ENCODE measurements at regions not wholly inside any gene's neighbourhood (a gene's known extent, or its start where the extent isn't known, plus 50 kb on each side); places are given as distances from the start of the nearest gene placed in this dataset.

GRCh38 chr4:113849771-113850170 lies 88.2 kb upstream of the CAMK2D start:
- H3K9me3 ChIP-seq (ENCODE audit: control insufficient read depth in 4 of 4, insufficient read depth in 3 of 4, low read length in 3 of 4), result no peaks in the 10 kb centered on the region
- no peaks in the 10 kb centered on the region for H3K36me3 ChIP-seq (ENCODE audit: control insufficient read depth in 4 of 4, insufficient read depth in 4 of 4, low read length in 4 of 4)
- ATAC-seq (ENCODE audit: insufficient read depth, low FRiP score) (no peak), DNase-seq (peak; percentile 93 to 97 (median 97))
- no peak overlapping the region for H3K9ac ChIP-seq (ENCODE audit: insufficient read depth in 1 of 2, low read length in 2 of 2)
- H3K27me3 ChIP-seq (ENCODE audit: control insufficient read depth in 3 of 3, insufficient read depth in 3 of 3, low read length in 2 of 3), result no peaks in the 10 kb centered on the region
- peaks cover 0 to 22% (median 0%) of the 10 kb centered on the region in 5 donors for H3K4me1 ChIP-seq (ENCODE audit: control insufficient read depth in 5 of 5, insufficient read depth in 5 of 5, low read length in 5 of 5)
- TF ChIP-seq, protein P1, sequence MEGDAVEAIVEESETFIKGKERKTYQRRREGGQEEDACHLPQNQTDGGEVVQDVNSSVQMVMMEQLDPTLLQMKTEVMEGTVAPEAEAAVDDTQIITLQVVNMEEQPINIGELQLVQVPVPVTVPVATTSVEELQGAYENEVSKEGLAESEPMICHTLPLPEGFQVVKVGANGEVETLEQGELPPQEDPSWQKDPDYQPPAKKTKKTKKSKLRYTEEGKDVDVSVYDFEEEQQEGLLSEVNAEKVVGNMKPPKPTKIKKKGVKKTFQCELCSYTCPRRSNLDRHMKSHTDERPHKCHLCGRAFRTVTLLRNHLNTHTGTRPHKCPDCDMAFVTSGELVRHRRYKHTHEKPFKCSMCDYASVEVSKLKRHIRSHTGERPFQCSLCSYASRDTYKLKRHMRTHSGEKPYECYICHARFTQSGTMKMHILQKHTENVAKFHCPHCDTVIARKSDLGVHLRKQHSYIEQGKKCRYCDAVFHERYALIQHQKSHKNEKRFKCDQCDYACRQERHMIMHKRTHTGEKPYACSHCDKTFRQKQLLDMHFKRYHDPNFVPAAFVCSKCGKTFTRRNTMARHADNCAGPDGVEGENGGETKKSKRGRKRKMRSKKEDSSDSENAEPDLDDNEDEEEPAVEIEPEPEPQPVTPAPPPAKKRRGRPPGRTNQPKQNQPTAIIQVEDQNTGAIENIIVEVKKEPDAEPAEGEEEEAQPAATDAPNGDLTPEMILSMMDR (IDR thresholded peaks at IDR 0.05; ENCODE audit: control extremely low read depth, extremely low read depth), result no peak
- no peak overlapping the region for H3K27ac ChIP-seq (ENCODE audit: low read depth in 1 of 2, low read length in 1 of 2)
- no peak overlapping the region for H3K4me3 ChIP-seq
- 56 to 62% methylated on average over 4 of the region's 4 CpGs for WGBS, 2 donors

DNA sequence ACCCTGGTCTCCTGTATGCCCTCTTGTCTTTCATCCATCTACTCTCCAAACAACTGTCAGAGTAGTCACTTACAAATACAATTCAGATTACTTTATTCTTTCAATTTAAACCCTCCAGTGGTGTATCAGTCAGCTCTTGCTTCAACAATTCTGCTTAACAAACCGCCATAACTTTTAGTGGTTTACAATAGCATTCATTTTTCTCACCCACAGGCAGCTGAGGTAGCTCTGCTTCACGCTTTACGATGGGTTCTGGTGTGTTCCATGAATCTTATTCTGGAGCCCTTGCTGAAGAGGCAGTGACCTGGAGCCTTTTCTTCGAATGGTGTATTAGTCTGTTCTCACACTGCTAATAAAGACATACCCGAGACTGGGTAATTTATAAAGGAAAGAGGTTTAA lies 86.2 kb upstream of the CAMK2D start:
- DNase-seq (no peak), ATAC-seq (ENCODE audit: insufficient read depth, low FRiP score) (no peak)
- WGBS, 2 donors, result 72 to 73% methylated on average over 5 of the region's 5 CpGs
- no peaks in the 10 kb centered on the region for H3K27me3 ChIP-seq (ENCODE audit: control insufficient read depth in 3 of 3, insufficient read depth in 3 of 3, low read length in 2 of 3)
- H3K4me1 ChIP-seq (ENCODE audit: control insufficient read depth in 5 of 5, insufficient read depth in 5 of 5, low read length in 5 of 5), result peaks cover 0 to 22% (median 0%) of the 10 kb centered on the region in 5 donors
- no peaks in the 10 kb centered on the region for H3K36me3 ChIP-seq (ENCODE audit: control insufficient read depth in 4 of 4, insufficient read depth in 4 of 4, low read length in 4 of 4)
- H3K27ac ChIP-seq (ENCODE audit: low read depth in 1 of 2, low read length in 1 of 2), result no peak overlapping the region
- H3K4me3 ChIP-seq, result no peak overlapping the region
- TF ChIP-seq, protein P1 (IDR thresholded peaks at IDR 0.05; ENCODE audit: control extremely low read depth, extremely low read depth), result no peak
- H3K9ac ChIP-seq (ENCODE audit: insufficient read depth in 1 of 2, low read length in 2 of 2), result no peak overlapping the region
- H3K9me3 ChIP-seq (ENCODE audit: control insufficient read depth in 4 of 4, insufficient read depth in 3 of 4, low read length in 3 of 4), result no peaks in the 10 kb centered on the region

DNA sequence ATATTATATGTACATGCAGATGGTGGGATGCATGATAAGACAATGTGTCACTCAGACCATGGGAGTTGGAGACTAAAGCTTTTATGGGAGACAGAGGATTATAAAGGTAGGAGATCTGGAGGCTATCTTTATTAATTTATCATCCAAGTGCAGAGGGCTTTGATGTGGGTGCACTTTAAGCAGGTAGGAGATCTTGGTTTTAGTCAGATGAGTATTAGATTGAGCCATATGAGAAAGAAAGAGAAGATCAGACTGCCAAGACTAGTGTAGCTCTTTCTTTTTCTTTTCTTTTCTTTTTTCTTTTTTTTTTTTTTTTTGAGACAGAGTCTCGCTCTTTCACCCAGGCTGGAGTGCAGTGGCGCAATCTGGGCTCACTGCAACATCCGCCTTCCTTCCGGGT lies 84.9 kb upstream of the CAMK2D start:
- H3K9me3 ChIP-seq (ENCODE audit: control insufficient read depth in 4 of 4, insufficient read depth in 3 of 4, low read length in 3 of 4), result no peaks in the 10 kb centered on the region
- WGBS, 2 donors, result 98% methylated on average over 4 of the region's 4 CpGs
- no peak overlapping the region for H3K4me3 ChIP-seq
- no peaks in the 10 kb centered on the region for H3K36me3 ChIP-seq (ENCODE audit: control insufficient read depth in 4 of 4, insufficient read depth in 4 of 4, low read length in 4 of 4)
- H3K9ac ChIP-seq (ENCODE audit: insufficient read depth in 1 of 2, low read length in 2 of 2), result no peak overlapping the region
- H3K27ac ChIP-seq (ENCODE audit: low read depth in 1 of 2, low read length in 1 of 2), result no peak overlapping the region
- H3K27me3 ChIP-seq (ENCODE audit: control insufficient read depth in 3 of 3, insufficient read depth in 3 of 3, low read length in 2 of 3), result no peaks in the 10 kb centered on the region
- peaks cover 0 to 22% (median 0%) of the 10 kb centered on the region in 5 donors for H3K4me1 ChIP-seq (ENCODE audit: control insufficient read depth in 5 of 5, insufficient read depth in 5 of 5, low read length in 5 of 5)
- TF ChIP-seq, protein P1 (IDR thresholded peaks at IDR 0.05; ENCODE audit: control extremely low read depth, extremely low read depth), result no peak
- no peak for ATAC-seq (ENCODE audit: insufficient read depth, low FRiP score)
- no peak for DNase-seq

DNA sequence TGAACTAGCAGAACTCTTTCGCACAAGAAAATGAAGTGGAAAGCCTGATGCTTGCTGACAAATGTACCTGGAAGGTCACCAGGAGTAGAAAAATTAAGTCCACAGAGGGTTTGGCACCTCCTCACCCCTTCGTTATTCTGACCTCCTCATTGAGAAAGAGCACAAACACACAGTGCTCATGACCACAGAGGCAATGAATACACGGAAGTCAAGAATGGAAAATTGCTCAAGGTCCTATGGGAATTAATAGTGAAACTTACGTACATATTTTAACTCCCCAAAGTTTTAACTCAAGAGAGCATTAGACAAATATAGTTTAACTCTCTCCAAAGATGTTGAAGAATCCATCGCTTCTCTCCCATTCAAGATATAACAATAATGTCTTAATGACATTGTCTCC lies 83.6 kb upstream of the CAMK2D start:
- Histone ChIP-seq H3K27ac (ENCODE audit: low read depth in 1 of 2, low read length in 1 of 2) (no peak overlapping the region), H3K36me3 (ENCODE audit: control insufficient read depth in 4 of 4, insufficient read depth in 4 of 4, low read length in 4 of 4) (no peaks in the 10 kb centered on the region)
- WGBS, 2 donors, result 83 to 91% methylated on average over 5 of the region's 5 CpGs

More for the DNA sequence above, 83.6 kb upstream of the CAMK2D start:
- DNase-seq (no peak), ATAC-seq (ENCODE audit: insufficient read depth, low FRiP score) (no peak)
- no peaks in the 10 kb centered on the region for H3K9me3 ChIP-seq (ENCODE audit: control insufficient read depth in 4 of 4, insufficient read depth in 3 of 4, low read length in 3 of 4)
- no peak overlapping the region for H3K9ac ChIP-seq (ENCODE audit: insufficient read depth in 1 of 2, low read length in 2 of 2)
- H3K27me3 ChIP-seq (ENCODE audit: control insufficient read depth in 3 of 3, insufficient read depth in 3 of 3, low read length in 2 of 3), result no peaks in the 10 kb centered on the region
- H3K4me3 ChIP-seq, result no peak overlapping the region
- TF ChIP-seq, protein P1 (IDR thresholded peaks at IDR 0.05; ENCODE audit: control extremely low read depth, extremely low read depth), result no peak
- H3K4me1 ChIP-seq (ENCODE audit: control insufficient read depth in 5 of 5, insufficient read depth in 5 of 5, low read length in 5 of 5), result peaks cover 0 to 19% (median 0%) of the 10 kb centered on the region in 5 donors
